Activated CD8-positive, alpha-beta memory T cell treated with anti-CD3 and anti-CD28 coated beads for 4 hours (primary cell): ENCODE measurements at regions not wholly inside any gene's neighbourhood (a gene's known extent, or its start where the extent isn't known, plus 50 kb on each side); places are given as distances from the start of the nearest gene placed in this dataset.

Experiments used
- DNase-seq, 2 donors: peaks; one replicate each; pipeline ENCODE4 v3.0.0-alpha.2; 2020; ENCODE audit warnings: low read depth in 2 of 2

DNA sequence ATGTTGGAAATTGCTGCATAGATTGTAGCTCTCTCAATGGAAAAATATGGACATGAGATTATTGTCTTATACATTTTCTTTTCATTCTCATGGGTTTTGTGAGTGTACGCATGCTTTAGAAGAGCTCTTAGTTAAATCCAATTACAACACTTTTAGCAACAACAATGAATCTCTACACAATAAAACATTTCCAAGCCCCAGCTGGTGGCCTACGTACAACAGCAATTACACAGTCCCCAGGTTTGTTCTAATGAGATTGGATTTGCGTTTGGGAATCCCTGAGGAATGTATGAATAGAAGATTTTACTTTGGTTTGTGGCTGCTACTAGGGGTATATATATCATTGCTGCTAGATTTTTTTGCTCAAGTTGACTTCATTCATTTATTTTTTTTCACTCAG lies 98.6 kb downstream of the FHDC1 start:
- DNase-seq, result no peak

DNA sequence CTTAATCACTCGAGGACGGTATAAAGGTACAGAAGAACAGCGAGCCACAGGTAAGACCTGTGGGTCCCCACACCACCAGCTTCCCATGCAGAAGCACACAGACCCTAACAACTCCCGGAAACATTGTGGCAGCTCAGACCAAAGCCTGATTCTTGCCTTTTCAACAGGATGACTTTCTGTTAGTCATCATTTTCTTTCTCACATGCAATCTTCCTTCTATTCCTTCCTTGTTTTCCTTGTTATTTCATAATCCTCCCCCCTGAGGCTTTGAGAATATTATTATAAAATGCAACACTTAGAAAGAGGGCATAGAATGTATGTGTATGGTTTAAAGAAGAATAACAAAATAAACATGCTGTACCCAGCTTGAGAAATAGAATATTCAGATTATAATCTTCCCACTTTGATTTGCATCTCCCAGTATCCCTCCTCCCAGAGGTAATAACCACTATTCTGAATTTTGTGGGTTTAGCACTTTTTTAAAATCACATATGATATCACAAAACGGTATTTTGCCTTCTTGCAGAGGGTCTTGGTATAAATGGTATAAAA lies 100.9 kb downstream of the FHDC1 start:
- DNase-seq, result no peak

DNA sequence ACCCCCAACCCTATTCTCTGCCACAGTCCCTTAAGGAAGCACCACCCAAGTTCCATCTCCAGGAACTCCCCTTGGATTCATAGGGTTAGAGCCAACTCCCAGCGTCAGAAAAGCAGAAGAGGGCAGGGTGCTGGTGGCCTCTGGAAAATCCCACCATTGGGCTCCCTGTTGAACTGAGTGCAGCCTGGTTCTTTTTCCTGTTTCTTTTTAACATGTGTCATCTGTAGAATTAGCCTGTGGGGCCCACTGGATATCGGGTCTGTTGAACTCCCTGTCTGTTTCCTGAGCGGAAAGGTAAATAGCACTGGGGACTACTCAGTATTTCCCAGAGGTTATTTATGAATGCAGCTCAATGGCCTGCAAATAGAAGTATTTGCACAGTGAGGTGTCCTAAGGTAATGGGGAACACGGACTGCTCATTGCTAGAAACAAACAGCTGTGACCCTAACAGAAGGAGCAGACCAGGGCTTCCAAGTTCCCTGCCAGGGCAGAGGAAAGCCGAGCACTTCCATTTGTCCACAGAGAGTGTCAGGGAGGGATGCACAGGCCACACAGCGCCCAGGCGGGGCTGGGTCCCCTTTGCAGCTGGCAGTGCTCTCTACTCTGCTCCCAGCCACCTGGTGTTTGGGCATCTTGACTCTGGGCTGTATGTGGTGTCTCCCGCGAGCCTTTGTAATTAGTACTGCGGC lies 102.6 kb downstream of the FHDC1 start:
- no peak for DNase-seq

DNA sequence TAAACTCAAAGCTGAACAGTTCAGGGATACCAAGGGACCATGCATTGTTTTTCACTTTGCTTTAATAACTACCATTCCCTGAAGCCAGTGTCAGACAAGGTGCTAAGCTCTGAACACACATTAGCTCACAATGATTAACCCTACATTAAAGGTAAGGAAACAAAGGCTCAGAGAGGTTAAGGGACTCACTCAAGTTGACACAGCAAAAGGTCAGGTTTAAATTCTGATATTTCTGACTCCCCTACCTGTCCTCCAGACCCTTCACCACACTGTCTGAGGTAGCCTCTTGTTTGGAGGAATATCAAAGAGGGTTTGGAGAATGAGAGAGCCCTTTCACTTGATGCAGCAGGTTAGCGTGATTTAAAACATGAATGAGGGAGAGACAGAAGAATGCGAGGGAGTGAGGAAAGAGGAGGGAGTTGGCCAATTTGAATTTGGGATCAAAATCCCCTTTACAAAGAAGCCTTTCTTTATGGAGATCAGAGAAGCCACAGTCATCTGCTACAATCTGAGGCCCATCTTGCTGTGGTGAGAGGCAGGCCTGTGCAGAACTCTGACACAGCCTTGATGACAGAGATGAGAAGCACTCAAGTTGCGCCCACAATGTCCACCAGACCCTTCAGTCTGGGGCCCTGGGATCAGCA lies 103.5 kb downstream of the FHDC1 start:
- DNase-seq, result no peak

DNA sequence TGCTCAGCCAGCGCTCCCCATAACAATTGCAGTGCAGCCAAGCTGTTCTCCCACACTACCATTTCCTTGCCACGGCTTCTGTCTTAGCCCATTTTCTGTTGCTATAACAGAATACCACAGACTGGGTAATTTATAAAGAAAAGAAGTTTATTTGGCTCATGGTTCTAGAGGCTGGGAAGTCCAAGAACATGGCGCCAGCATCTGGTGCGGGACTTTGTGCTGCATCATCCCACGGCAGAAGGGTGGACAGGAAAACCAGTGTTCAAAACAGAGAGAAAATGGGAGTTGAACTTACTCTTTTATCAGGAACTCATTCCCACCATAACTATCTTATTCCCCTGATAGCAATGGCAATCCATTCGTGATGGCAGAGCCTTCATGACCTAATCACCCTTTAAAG lies 104.6 kb downstream of the FHDC1 start:
- no peak for DNase-seq

DNA sequence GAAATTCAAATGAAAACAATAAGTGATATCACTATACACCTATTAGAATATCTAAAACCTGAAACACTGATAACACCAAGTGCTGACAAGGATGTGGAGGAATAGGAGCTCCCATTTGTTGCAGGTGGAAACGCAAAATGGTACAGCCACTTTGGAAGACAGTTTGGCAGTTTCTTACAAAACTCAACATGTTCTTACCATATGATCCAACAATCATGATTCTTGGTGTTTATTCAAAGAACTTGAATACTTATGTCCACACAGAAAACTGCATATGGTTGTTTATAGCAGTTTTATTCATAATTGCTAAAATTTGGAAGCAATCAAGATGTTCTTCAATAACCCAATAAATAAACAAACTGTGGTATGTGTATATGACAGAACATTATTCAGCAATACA lies 107.9 kb downstream of the FHDC1 start:
- no peak for DNase-seq

DNA sequence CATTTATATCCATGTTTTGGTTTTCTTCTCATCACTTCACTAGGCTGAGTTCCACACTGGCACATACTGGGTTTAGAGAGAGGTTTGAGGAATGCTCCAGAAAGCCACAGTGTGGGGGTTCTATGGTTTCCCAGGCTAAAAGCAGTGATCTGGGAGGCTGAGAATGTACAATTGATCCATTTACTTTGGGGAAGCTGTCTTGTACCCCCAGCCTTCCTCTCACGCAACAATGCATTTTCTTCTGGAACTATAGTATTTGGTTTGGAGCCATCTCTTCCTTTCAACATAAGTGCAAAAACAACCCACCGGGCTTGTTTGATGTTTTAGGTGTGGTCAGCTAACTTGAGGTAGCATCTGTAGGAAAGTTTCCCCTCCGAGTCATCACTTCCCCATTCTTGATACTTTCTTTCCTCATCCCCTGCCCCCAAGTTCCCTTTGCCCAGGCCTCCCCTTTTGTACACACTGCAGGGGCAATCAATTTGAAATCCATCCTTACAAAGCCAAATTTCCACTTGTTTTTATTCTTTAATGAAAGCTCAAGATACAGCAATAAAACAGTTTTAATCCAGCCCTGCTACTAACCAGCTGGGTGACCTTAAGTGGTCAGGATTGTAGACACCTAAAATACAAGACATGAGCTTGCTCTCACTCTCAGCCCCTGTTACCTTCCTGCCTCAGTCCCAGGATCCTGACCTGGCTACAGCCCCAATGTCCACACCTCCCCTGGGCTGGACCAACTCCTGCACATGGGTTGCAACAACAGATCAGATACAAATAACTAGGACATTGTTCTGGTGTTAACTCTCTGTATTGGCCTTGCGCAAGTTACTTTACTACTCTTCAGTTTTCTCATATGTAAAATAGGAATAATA lies 109.2 kb downstream of the FHDC1 start:
- DNase-seq, result no peak

DNA sequence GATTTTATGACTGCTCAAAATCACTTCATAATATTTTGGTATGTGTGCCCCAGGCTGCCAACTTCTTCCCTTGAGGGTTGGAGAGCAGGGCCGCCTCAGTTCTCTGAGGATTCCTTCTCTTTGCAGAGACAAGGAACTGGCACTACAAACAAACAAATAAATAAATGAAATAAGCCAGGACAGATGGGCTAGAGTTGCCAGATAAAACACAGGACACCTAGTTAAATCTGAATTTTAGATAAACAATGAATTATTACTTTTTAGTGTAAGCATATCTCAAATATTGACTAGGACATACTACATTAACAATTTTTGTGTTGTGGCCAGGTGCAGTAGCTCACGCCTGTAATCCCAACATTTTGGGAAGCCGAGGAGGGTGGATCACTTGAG lies 122.5 kb downstream of the FHDC1 start:
- no peak for DNase-seq

DNA sequence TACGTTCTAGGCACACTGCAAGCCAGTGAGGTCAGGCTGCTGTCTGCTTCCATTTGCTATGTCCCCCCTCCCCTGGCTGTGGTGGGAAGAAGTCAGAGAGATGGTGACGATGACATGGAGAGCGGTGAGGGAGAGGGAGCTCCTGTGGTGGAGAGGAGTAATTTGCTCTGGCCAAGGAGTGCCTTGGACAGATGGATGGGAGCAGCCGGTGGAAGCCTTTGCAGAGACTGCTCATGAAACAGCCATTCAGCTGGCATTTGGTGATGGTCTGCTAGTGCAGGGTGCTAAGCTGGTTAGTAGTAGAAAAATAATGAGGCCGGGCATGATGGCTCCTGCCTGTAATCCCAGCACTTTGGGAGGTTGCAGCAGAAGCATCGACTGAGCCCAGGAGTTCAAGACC lies 124.1 kb downstream of the FHDC1 start:
- no peak for DNase-seq

DNA sequence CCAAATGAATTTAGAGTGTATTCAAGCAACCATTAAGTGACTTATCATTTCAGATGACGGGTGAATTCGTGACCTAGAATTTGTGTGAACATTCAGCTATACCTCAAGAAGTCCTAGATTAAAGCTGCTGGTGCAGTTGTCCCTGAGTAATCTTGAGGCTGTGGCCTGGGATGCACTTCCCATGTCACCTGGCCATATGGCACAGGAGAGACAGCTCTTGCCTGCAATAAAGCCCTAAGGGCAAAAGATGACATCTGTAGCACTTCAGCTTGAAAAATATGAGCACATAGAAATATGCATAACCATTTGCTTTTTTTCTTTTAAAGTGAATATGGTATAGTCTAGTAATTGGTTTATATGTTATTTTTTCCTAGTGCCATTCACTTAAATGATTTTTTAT lies 125.8 kb downstream of the FHDC1 start:
- no peak for DNase-seq

DNA sequence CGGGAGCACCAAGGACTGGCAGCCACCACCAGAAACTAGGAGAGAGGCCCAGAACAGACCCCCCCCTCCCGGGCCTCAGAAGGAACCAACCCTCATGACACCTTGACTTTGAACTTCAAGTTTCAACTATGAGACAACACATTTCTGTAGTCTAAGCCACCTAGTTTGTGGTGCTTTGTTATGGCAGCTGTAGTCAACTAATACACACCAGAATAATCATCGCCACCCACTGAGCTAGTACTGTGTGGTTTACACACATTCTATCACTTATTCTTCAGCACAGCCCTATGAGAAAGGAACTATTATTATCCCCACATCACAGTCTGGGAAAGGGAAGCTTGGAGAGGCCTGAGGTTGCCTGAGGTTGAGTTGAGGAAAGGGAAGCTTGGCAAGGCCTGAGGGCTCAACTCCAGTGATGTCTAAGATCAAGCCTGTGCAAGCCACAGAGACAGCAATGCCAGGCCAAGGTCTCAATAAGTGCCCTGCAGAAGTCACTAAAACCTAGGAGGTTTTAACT lies 126.6 kb downstream of the FHDC1 start:
- no peak for DNase-seq

DNA sequence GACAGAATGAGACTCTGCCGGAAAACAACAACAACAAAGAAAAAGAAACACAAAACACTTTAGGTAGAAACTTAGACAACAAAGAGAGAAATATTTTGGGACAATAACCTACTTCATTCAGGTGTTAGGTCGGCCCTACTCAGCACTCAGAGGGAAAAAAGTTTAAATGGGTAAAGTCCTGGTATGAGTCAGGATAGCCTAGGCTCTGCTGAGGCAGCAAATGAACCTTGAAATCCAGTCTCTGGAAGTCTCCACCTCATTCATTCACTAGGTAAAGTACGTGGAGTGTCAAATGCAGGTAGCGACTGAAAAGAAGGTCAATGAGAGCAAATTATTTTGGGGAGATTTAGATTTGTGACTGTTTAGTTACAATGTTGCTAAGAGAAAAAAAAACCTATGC lies 127.4 kb downstream of the FHDC1 start:
- DNase-seq, result no peak

DNA sequence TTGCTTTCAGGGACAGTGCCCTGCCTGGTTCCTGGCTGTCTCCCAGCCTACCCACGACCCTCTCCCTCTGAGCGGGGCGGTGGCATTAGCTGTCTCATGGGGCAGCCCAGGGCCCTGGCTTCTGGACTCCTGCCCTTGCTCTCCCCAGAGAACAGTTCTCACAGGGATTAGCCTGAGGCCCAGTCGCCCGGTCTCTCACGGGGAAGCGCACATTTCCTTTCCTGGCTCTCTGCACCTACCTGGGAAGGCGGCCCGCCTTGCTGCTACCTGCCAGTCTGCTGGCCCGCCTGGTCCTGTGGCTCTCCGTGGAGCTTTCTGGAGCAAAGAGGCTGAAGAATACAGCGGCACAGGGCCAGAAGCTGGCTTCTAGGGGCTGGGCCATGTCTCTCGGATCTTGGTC lies 128.4 kb downstream of the FHDC1 start:
- no peak for DNase-seq

DNA sequence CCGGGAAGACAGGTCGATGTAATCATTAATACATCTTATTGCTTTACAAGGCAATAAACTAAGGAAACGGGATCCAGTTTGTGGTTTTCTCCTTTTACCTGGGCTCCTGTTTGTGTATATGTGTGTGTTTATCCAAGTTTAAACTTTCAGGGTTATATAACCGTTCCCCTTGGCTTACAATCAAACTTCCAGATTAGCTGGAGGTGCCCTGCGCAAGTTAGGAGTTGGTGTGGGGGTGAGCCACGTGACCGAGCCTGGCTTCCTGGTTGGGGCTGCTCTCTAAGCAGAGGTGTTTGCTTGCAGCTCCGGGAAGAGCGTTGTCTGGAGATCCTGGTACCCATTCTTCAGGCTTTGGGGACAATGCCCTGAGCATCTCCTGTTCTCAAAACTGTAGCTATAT lies 129.2 kb downstream of the FHDC1 start:
- no peak for DNase-seq

DNA sequence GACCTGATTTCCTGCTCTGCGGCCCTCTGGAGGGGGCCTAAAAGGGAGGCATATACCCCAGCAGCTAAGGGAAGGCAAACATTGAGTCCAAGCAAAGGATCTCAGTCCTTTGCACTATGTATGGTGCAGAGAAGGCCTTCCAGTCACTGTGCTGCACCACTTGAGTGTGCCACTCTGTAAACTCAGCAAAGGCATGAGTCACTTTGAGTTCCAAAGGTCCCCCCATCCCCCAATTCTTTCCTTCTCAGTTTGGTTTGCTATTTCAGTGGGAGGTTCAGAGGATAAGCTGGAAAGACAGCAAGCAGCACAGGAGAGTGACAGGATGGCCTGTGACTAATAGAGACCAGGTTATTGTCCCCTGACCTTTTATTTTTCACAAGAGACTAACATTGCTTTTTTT lies 131.3 kb downstream of the FHDC1 start:
- DNase-seq, result no peak

DNA sequence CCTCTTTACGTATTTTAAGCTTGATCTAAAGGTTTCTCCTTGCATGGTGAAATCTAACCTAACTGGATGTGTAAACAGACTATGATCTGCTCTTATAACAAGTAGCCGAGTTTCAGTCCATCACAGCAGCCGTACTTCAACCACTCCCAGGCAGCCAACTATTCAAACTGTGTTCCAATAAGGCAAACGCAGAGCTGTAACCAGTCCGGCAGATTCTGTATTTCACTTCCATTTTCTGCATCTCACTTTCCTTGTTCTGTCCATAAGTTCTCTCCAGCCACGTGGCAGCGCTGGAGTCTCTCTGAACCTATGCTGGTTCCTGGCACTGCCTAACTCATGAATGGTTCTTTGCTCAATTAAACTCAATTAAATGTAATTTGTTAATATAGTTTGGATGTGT lies 132.6 kb downstream of the FHDC1 start:
- DNase-seq, result no peak

DNA sequence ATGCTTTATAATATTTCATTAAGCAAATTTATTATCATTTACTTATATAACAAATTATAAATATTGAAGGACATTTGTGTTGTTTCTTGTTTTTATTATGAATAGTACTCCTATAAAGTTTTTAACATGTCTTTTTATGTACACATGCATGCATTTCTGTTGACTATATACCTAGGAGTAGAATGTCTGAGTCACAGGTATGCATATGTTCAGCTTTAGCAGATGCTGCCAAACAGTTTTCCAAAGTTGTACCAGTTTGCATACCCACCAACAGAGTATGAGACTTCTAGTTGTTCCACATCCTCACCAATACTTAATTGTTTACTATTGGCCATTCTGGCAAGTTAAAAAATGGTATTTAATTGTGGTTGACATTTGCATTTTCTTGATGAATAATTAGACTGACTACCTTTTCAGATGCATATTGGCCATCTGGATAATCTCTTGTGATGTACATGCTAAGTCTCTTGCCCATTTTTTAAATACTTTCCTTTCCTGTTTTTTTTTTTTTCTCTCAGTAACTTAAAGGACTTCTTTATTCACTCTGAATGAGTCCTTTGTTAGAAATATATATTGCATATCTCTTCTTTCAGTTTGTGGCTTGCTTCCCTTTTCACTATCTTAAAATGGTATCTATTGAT lies 132.2 kb upstream of the TRIM2 start:
- DNase-seq, result no peak

DNA sequence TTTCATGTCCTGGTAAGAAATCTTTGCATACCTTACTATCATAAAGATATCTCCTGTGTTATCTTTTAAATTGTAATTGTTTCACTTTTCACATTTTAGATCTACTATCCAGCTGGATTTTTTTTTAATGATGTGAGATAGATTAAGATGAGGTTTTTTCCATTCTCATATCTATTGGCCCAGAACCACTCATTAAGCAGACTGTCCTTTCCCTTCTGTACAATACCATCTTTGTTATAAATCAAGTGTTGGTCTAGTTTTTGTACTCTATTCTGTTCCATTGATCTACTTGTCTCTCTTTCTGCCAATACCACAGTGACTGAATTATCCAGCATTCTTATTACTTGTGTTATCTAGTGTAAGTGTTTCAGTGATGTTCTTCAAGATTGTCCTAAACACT lies 131.6 kb upstream of the TRIM2 start:
- no peak for DNase-seq

DNA sequence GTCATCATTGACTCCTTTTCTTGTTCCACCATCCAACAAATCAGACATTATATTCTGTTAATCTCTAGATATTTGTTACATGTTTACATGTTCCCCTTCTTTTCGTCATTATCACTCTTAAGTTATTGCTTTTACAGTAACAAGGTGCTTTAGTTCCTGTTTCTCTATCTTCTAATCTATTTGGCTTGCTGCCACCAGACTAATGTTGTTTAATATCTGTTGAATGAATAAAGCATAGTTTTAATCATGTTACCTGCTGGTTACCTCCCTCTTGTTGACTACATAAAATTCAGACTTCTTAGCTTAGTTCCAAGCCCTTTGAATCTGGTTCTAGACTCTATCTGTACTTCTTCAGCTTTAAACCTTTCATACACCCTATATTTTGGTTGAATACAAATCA lies 129.8 kb upstream of the TRIM2 start:
- DNase-seq, result no peak

DNA sequence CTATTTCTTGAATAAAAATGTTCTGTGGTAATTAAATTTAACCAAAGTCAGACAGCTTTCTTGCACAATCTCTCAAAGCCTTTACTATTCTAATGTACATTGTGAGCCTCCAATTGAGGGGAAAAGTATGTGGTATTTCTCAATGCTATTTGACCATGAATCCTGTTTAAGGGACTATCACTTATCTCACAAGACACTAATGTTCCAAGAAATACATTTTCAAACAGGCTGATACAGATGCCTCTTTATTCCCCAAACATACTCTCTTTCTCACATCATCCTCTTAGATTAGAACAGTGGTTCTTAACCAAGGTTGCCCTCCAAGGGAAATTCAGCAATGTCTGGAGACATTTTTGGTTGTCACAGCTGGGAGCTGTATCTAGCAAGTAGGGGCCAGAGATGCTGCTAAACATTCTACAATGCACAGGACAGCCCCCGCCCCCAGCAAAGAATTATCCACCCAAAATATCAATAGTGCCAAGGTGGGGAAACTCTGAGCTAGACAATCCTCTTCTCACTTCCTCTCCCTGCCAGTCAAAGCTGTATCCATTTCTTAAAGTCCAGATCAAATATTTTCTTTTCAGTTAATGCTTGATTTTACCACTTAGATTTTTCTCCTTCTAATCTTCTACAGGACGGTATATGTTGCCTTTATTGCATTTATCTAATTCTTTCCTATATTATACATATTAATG lies 129.2 kb upstream of the TRIM2 start:
- no peak for DNase-seq

DNA sequence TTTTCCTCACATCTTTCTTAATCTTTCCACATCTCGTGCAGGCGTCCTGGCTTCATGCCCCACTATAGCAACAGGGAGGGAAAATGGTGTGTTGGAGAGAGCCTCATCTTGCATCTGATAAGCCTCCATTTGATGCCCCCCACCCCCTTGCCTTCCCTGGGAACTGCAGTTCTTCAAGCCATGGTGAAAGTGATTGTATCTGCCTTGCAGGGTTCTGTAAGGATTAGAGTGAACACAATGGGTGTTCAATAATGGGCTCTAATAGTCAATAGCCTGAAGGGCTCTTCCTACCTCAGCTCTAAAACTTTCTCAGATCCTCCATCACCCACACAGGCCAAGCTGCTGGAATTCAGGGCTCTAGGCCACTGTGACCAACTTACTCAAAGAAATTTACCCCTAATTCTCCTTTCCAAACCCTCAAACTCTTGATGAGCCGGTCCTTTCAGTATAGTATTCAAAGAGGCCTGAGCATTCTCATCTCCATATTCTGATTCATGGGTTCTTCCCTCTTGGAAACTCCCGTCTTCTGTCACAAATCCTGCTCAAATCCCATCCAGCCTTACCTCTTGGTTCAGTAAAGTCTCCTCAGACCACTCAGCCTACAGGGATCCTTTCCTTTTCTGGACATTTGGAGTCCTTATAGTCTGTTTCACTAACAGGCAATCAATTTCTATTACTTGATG lies 128.3 kb upstream of the TRIM2 start:
- no peak for DNase-seq
